ENCODE measurements at regions not wholly inside any gene's neighbourhood (a gene's known extent, or its start where the extent isn't known, plus 50 kb on each side); places are given as distances from the start of the nearest gene placed in this dataset.

DNA sequence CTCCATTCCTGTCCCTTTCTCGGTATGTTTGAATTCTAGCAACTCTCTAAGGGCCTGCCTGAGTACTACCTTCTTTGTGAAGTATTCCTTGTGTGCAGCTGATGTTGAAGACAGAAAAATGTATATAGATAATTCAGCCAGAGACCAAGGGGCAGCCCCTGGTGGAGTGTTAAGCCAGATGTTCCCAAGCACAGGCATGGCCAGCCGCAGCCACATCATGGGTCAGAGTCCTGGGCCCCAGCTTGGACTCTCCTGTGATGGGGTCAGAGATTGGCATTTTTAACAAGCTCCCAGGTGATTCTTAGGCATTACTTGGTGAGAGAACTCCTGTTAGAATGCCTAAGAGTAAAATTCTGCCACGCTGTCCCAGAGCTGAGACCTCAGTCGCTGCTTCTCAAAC is 100.8 kb downstream of the IRF8 start:
- no peak for DNase-seq (ENCODE audit: low spot score)

GRCh38 chr16:86002178-86002900 is 103.4 kb downstream of the IRF8 start:
- no peak for DNase-seq (ENCODE audit: low spot score)
- in situ Hi-C loops (cut with MboI; ENCODE audit: low pct_unique_long_range_greater_than_20kb, low sequenced_read_pairs, unreplicated experiment), result no loop called here
- TF ChIP-seq, protein P1, sequence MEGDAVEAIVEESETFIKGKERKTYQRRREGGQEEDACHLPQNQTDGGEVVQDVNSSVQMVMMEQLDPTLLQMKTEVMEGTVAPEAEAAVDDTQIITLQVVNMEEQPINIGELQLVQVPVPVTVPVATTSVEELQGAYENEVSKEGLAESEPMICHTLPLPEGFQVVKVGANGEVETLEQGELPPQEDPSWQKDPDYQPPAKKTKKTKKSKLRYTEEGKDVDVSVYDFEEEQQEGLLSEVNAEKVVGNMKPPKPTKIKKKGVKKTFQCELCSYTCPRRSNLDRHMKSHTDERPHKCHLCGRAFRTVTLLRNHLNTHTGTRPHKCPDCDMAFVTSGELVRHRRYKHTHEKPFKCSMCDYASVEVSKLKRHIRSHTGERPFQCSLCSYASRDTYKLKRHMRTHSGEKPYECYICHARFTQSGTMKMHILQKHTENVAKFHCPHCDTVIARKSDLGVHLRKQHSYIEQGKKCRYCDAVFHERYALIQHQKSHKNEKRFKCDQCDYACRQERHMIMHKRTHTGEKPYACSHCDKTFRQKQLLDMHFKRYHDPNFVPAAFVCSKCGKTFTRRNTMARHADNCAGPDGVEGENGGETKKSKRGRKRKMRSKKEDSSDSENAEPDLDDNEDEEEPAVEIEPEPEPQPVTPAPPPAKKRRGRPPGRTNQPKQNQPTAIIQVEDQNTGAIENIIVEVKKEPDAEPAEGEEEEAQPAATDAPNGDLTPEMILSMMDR (IDR thresholded peaks at IDR 0.05; ENCODE audit: extremely low read depth, insufficient read depth, missing control alignments), result no peak

More for the DNA sequence above, 100.8 kb downstream of the IRF8 start:
- TF ChIP-seq, protein P1 (IDR thresholded peaks at IDR 0.05; ENCODE audit: extremely low read depth, insufficient read depth, missing control alignments), result no peak
- in situ Hi-C loops (cut with MboI; ENCODE audit: low pct_unique_long_range_greater_than_20kb, low sequenced_read_pairs, unreplicated experiment), result no loop called here

DNA sequence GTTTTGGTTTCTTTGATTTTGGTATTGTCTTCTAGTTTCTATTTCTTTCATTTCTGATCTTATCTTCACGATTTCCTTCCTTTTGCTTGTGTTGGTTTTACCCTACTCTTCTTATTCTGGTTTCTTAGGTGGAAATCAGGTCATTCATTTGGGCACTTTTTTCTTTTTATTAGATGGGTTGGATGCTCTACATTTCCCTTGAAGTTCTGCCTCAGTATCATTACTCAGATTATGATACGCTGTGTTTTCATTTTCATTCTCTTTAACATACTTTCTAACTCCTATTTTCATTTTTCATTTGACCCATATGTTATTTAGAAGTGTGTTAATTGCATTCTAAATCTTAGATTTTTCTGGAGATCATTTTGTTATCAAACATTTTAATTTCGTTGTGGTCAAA is 108.6 kb downstream of the IRF8 start:
- TF ChIP-seq, protein P1 (IDR thresholded peaks at IDR 0.05; ENCODE audit: extremely low read depth, insufficient read depth, missing control alignments), result no peak
- no peak for DNase-seq (ENCODE audit: low spot score)
- in situ Hi-C loops (cut with MboI; ENCODE audit: low pct_unique_long_range_greater_than_20kb, low sequenced_read_pairs, unreplicated experiment), result no loop called here

- no peak for DNase-seq (ENCODE audit: low spot score)
- TF ChIP-seq, protein P1 (IDR thresholded peaks at IDR 0.05; ENCODE audit: extremely low read depth, insufficient read depth, missing control alignments), result no peak
- in situ Hi-C loops (cut with MboI; ENCODE audit: low pct_unique_long_range_greater_than_20kb, low sequenced_read_pairs, unreplicated experiment), result no loop called here
Measured at GRCh38 chr16:86010680-86011141, 111.7 kb downstream of the IRF8 start.

DNA sequence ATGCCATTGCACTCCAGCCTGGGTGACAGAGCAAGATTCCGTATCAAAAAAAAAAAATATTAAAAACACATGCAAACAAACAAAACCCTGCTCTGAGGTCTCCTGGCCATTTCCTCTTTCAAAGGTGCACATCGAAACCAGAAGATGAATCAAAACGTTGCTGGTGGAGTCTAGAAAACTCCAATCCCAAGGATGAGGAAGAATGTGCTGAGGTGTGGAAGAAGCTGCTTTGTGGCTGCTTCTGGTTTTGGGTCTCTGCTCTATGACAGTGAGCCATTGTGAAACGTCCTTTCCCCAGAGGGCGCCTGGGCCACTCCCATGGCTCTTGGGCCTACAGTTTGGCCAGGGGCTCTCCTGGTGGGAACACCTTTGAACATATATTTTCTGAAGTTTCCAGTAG is 112.6 kb downstream of the IRF8 start:
- DNase-seq (ENCODE audit: low spot score), result no peak
- TF ChIP-seq, protein P1 (IDR thresholded peaks at IDR 0.05; ENCODE audit: extremely low read depth, insufficient read depth, missing control alignments), result no peak
- in situ Hi-C loops (cut with MboI; ENCODE audit: low pct_unique_long_range_greater_than_20kb, low sequenced_read_pairs, unreplicated experiment), result no loop called here

DNA sequence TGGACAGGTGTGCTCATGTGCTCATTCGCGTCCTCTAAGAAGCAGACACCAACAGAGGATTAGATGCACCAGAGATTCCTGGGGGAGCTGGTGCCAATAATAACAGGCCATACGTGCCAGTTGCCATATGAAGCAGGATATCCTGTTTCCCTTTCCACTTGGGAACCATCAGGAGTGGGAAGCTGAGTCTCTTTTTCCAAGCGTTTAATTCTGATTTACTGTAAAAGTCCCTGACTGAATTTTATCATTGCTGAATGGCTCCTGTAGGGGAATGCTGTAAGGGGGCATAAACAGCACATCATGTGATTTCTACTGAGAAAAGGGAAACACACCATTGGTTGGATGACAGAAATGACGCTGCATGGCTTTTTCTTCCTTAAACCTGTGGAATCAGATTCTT is 113.3 kb downstream of the IRF8 start:
- TF ChIP-seq, protein P1 (IDR thresholded peaks at IDR 0.05; ENCODE audit: extremely low read depth, insufficient read depth, missing control alignments), result no peak
- in situ Hi-C loops (cut with MboI; ENCODE audit: low pct_unique_long_range_greater_than_20kb, low sequenced_read_pairs, unreplicated experiment), result no loop called here
- no peak for DNase-seq (ENCODE audit: low spot score)

Measured in GM13977 (cell line).